A549 (cell line): ENCODE measurements at regions not wholly inside any gene's neighbourhood (a gene's known extent, or its start where the extent isn't known, plus 50 kb on each side); places are given as distances from the start of the nearest gene placed in this dataset.

Source experiments
- ATAC-seq, 2 experiments: fragments of 200-7000 bp in 1 of 2; fragments of >200 bp in 1 of 2; cut with Nextera tagmentation in 1 of 2; cut with Tn5 transposase in 1 of 2; 3 replicates each; pipeline versions ENCODE4 v1.8.0 to v1.9.1; 2018 to 2020; ENCODE audit warnings: mild to moderate bottlenecking in 1 of 2, moderate library complexity in 1 of 2
- CTCF ChIA-PET: fragments of 300-600 bp; sonication (Branson Sonifier 250); formaldehyde crosslinking; extraction: SDS; loops from one replicate; lab custom pipeline; 2021; ENCODE audit warnings: antibody characterized with exemption, inconsistent platforms; lab: Yijun Ruan, JAX
- POLR2A ChIA-PET: fragments of 350-600 bp; formaldehyde crosslinking; extraction: SDS; loops from one replicate; lab custom pipeline; 2021; ENCODE audit warnings: antibody characterized with exemption, inconsistent platforms; lab: Yijun Ruan, JAX
- DNase-seq, 2 experiments: peaks; one replicate each; pipeline versions ENCODE4 v3.0.0 to v3.0.0-alpha.2; 2011 to 2016; ENCODE audit warnings: low read depth in 1 of 2, low spot score in 1 of 2
- FAIRE-seq: peaks from 2 replicates; lab custom pipeline; 2011; peaks lifted over from hg19 to GRCh38; lab: Jason Lieb, UNC
- H3K27ac ChIP-seq, 2 experiments: fragments of >200 bp; sonication (Bioruptor Twin); formaldehyde crosslinking; 3 replicates each; pipeline ENCODE4 v1.5.1; 2016 to 2017
- H3K4me1 ChIP-seq: fragments of >200 bp; sonication (Bioruptor Twin); formaldehyde crosslinking; 3 replicates; pipeline ENCODE4 v1.6.1; 2016
- H3K4me2 ChIP-seq: fragments of >200 bp; sonication (Bioruptor Twin); formaldehyde crosslinking; 3 replicates; pipeline ENCODE4 v1.6.1; 2016
- H3K4me3 ChIP-seq: fragments of >200 bp; sonication (Bioruptor Twin); formaldehyde crosslinking; 3 replicates; pipeline ENCODE4 v1.5.1; 2016
- H3K9me3 ChIP-seq: fragments of >200 bp; sonication (Bioruptor Twin); formaldehyde crosslinking; 3 replicates; pipeline ENCODE4 v1.6.1; 2016
- ATOH8 ChIP-seq: fragments of 250-450 bp; sonication (Bioruptor Pico); IDR thresholded peaks from 2 replicates; pipeline ENCODE4 v1.5.0; 2020; ENCODE audit warnings: low read depth, mild to moderate bottlenecking, moderate library complexity
- CBX2 ChIP-seq: fragments of 200-600 bp; sonication (generic); IDR thresholded peaks from 2 replicates; pipeline ENCODE4 v1.6.1; 2016; ENCODE audit warnings: low read depth, mild to moderate bottlenecking, borderline replicate concordance
- CBX8 ChIP-seq: fragments of 200-600 bp; sonication (generic); IDR thresholded peaks from 2 replicates; pipeline ENCODE4 v1.6.1; 2016
- CHD2 ChIP-seq: fragments of 150-350 bp; IDR thresholded peaks from 2 replicates; pipeline ENCODE4 v1.6.1; 2014; ENCODE audit warnings: low read length; ENCODE audit not compliant: partially characterized antibody
- CHD4 ChIP-seq: fragments of 200-600 bp; sonication (generic); IDR thresholded peaks from 2 replicates; pipeline ENCODE4 v1.6.1; 2016; ENCODE audit warnings: antibody characterized with exemption, mild to moderate bottlenecking, borderline replicate concordance
- EP300 ChIP-seq, 2 experiments: fragments of >200 bp; sonication (Bioruptor Twin); formaldehyde crosslinking; IDR thresholded peaks; 2 replicates in 1 of 2; 3 replicates in 1 of 2; pipeline ENCODE4 v1.6.1; 2016 to 2017
- FOSB ChIP-seq: fragments of 250-450 bp; sonication (Bioruptor Pico); IDR thresholded peaks from 2 replicates; pipeline ENCODE4 v1.5.0; 2020; ENCODE audit warnings: mild to moderate bottlenecking, moderate library complexity
- FOSL2 ChIP-seq, 2 experiments: fragments of 450-650 bp in 1 of 2; fragments of >200 bp in 1 of 2; sonication (Bioruptor Twin) in 1 of 2; formaldehyde crosslinking; IDR thresholded peaks; 2 replicates each; pipeline versions ENCODE4 v1.5.0 to v1.6.1; 2016 to 2020; ENCODE audit warnings: mild to moderate bottlenecking in 1 of 2, moderate library complexity in 1 of 2
- FOXS1 ChIP-seq: fragments of 250-450 bp; sonication (Bioruptor Pico); IDR thresholded peaks from 2 replicates; pipeline ENCODE4 v1.5.0; 2020; ENCODE audit warnings: mild to moderate bottlenecking, moderate library complexity
- HMGXB4 ChIP-seq: fragments of 250-450 bp; sonication (Bioruptor Pico); IDR thresholded peaks from 2 replicates; pipeline ENCODE4 v1.5.0; 2021; ENCODE audit warnings: mild to moderate bottlenecking, moderate library complexity, borderline replicate concordance
- HOXA7 ChIP-seq: fragments of 250-450 bp; sonication (Bioruptor Pico); IDR thresholded peaks from 2 replicates; pipeline ENCODE4 v1.5.0; 2020; ENCODE audit warnings: mild to moderate bottlenecking, moderate library complexity
- HOXB13 ChIP-seq: fragments of 250-450 bp; sonication (Bioruptor Pico); IDR thresholded peaks from 2 replicates; pipeline ENCODE4 v1.5.0; 2020; ENCODE audit warnings: low read depth, mild to moderate bottlenecking, moderate library complexity
- KDM5A ChIP-seq: fragments of 200-600 bp; sonication (generic); IDR thresholded peaks from 2 replicates; pipeline ENCODE4 v1.6.1; 2016; ENCODE audit warnings: antibody characterized with exemption, mild to moderate bottlenecking
- MAX ChIP-seq: IDR thresholded peaks from 2 replicates; pipeline ENCODE4 v1.6.1; 2012
- MYC ChIP-seq: IDR thresholded peaks from 2 replicates; pipeline ENCODE4 v1.6.1; 2012; ENCODE audit warnings: mild to moderate bottlenecking, inconsistent platforms, low read length, improper control_type of control experiment, borderline replicate concordance
- NR3C1 ChIP-seq: fragments of >200 bp; sonication (Bioruptor Twin); formaldehyde crosslinking; IDR thresholded peaks from 3 replicates; pipeline ENCODE4 v1.6.1; 2017
- PHF8 ChIP-seq: fragments of 200-600 bp; sonication (generic); IDR thresholded peaks from 2 replicates; pipeline ENCODE4 v1.6.1; 2016; ENCODE audit warnings: low read depth, mild to moderate bottlenecking, antibody characterized with exemption, moderate library complexity, borderline replicate concordance
- POLR2AphosphoS2 ChIP-seq: conservative IDR thresholded peaks from 2 replicates; pipeline ENCODE4 v1.6.1; 2012; ENCODE audit warnings: low read length, improper control_type of control experiment, inconsistent platforms
- RFX5 ChIP-seq: fragments of 450-650 bp; IDR thresholded peaks from 2 replicates; pipeline ENCODE4 v1.7.1; 2014; ENCODE audit warnings: antibody characterized with exemption, mild to moderate bottlenecking, moderate library complexity
- SREBF2 ChIP-seq: fragments of 450-650 bp; IDR thresholded peaks from 2 replicates; pipeline ENCODE4 v1.6.1; 2014; ENCODE audit warnings: mild to moderate bottlenecking, moderate library complexity
- TFCP2L1 ChIP-seq: fragments of 250-450 bp; sonication (Bioruptor Pico); IDR thresholded peaks from 2 replicates; pipeline ENCODE4 v1.5.0; 2021; ENCODE audit warnings: mild to moderate bottlenecking
- USF2 ChIP-seq: fragments of 450-650 bp; IDR thresholded peaks from 2 replicates; pipeline ENCODE4 v1.6.1; 2014; ENCODE audit warnings: antibody characterized with exemption
- ZFP36 ChIP-seq: fragments of 450-650 bp; IDR thresholded peaks from 2 replicates; pipeline ENCODE4 v1.6.1; 2014; ENCODE audit warnings: borderline replicate concordance; ENCODE audit not compliant: partially characterized antibody
- ZNF302 ChIP-seq: fragments of 250-450 bp; sonication (Bioruptor Pico); IDR thresholded peaks from 2 replicates; pipeline ENCODE4 v1.9.0; 2021; ENCODE audit warnings: inconsistent platforms, mild to moderate bottlenecking, moderate library complexity
- whole genome bisulfite sequencing: methylation state at CpG from one replicate; pipeline ENCODE4 v1.1.6; 2017; ENCODE audit errors: missing lambda C conversion rate; 5-methylcytosine and 5-hydroxymethylcytosine counted together

- ATAC-seq = no peak
- POLR2A ChIA-PET = no interaction called here
- CTCF ChIA-PET = interaction anchor here (1.1 kb wide), 1 partner anchor 406 kb away, joined by 3 read pairs; no protein-coding TSS in a partner anchor
Measured at GRCh38 chr10:36019749-36020148, 377.7 kb upstream of the FZD8 start.

GRCh38 chr10:36018996-36019395 lies 376.9 kb upstream of the FZD8 start:
- no peak for ATAC-seq
- POLR2A ChIA-PET = no interaction called here
- 58% methylated on average over 4 of the region's 5 CpGs for WGBS

More at GRCh38 chr10:36019749-36020148, 377.7 kb upstream of the FZD8 start:
- no peak for TF ChIP-seq PHF8
- no peak for TF ChIP-seq HOXA7 (CRISPR knock-in tag)
- no peak for TF ChIP-seq CBX2
- TF ChIP-seq ATOH8 (CRISPR knock-in tag) = no peak
- no peak overlapping the region for H3K27ac ChIP-seq
- H3K9me3 ChIP-seq = no peaks in the 10 kb centered on the region
- peaks cover 8% of the 10 kb centered on the region; the same call in 2 of the 3 replicates for H3K4me1 ChIP-seq
- no peak overlapping the region for H3K4me2 ChIP-seq
- no peak for FAIRE-seq
- WGBS = 52% methylated on average over 4 of the region's 4 CpGs
- DNase-seq = no peak
- H3K4me3 ChIP-seq = no peak overlapping the region

GRCh38 chr10:36017137-36017536 lies 375.0 kb upstream of the FZD8 start:
- Histone ChIP-seq H3K4me2 (no peak overlapping the region), H3K27ac (no peak overlapping the region), H3K4me1 (no peaks in the 10 kb centered on the region; the same call in 2 of the 3 replicates), H3K9me3 (no peaks in the 10 kb centered on the region), H3K4me3 (no peak overlapping the region)
- ChIA-PET POLR2A (no interaction called here), CTCF (no interaction called here)
- DNase-seq (no peak), FAIRE-seq (no peak)
- TF ChIP-seq EP300 (IDR thresholded peaks at IDR 0.05) (no peak), KDM5A (no peak), ATOH8 (CRISPR knock-in tag) (no peak), MAX (no peak), RFX5 (no peak), MYC (no peak), ZNF302 (CRISPR knock-in tag) (no peak), CHD2 (no peak), POLR2AphosphoS2 (no peak), CBX8 (no peak), HOXB13 (CRISPR knock-in tag) (no peak), SREBF2 (no peak), TFCP2L1 (CRISPR knock-in tag) (no peak)
- TF ChIP-seq, all 56 proteins: peak for 0
- 49% methylated on average over 2 of the region's 2 CpGs for WGBS
- no peak for ATAC-seq

More at GRCh38 chr10:36018996-36019395, 376.9 kb upstream of the FZD8 start:
- no peak for TF ChIP-seq FOSB (CRISPR knock-in tag)
- no peak for TF ChIP-seq CBX2
- no peak for TF ChIP-seq FOXS1 (CRISPR knock-in tag)
- TF ChIP-seq NR3C1 = no peak
- no peak for TF ChIP-seq HMGXB4
- TF ChIP-seq ZFP36 = no peak
- no peak for TF ChIP-seq USF2
- no peak for TF ChIP-seq CHD4
- no peak for TF ChIP-seq FOSL2 (IDR thresholded peaks at IDR 0.05)
- no peak for TF ChIP-seq FOSL2 (CRISPR knock-in tag; IDR thresholded peaks at IDR 0.05)
- no peak for DNase-seq
- H3K4me2 ChIP-seq = no peak overlapping the region
- H3K27ac ChIP-seq = no peak overlapping the region
- no peak for FAIRE-seq
- no peaks in the 10 kb centered on the region for H3K9me3 ChIP-seq
- no peak overlapping the region for H3K4me3 ChIP-seq
- CTCF ChIA-PET = no interaction called here
- peaks cover 5% of the 10 kb centered on the region; the same call in 2 of the 3 replicates for H3K4me1 ChIP-seq
